ENCODE measurements at regions not wholly inside any gene's neighbourhood (a gene's known extent, or its start where the extent isn't known, plus 50 kb on each side); places are given as distances from the start of the nearest gene placed in this dataset.

DNA sequence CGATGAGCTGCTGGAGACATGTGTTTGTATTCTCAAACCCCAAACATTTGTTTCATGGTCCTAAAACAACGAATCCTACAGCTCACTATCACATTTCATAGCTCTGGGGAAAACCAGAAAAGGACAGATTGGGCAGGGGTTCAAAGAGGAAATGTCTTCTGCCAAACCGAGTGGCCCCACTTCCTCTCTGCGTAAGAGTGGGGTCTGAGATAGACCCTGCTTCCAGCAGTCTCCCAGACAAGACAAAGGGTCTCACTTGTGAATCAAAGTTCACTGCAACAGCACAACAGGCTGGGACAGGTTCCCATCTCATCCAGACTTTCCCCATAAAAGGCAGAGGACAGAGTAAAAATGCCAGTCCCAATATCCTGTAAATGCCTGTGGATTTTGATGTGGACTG lies 276.2 kb upstream of the SLC24A2 start:
- peak overlapping the region; percentile 63 for H3K4me2 ChIP-seq (ENCODE audit: low read length)
- no peaks in the 10 kb centered on the region for H3K79me2 ChIP-seq (ENCODE audit: insufficient read depth, low read depth, low read length)
- peak; percentile 8 for DNase-seq (ENCODE audit: low spot score)
- BruUV-seq (replicated peaks), result no TSS peak
- no peaks in the 10 kb centered on the region for H4K20me1 ChIP-seq (ENCODE audit: insufficient read depth, low read length)
- H3K4me1 ChIP-seq (ENCODE audit: insufficient read depth, low read length, poor library complexity, severe bottlenecking), result peaks cover 28% of the 10 kb centered on the region
- POLR2A ChIA-PET, result interaction anchor here (0.9 to 2.7 kb wide), 6 partner anchors 9 to 310 kb away, joined by 3 to 12 read pairs (median 4); no protein-coding TSS in a partner anchor
- no peaks in the 10 kb centered on the region for H3K36me3 ChIP-seq (ENCODE audit: insufficient read depth, low read length)
- CTCF ChIA-PET (ENCODE audit: unreplicated experiment), result no interaction called here
- H2AFZ ChIP-seq (ENCODE audit: low read length), result peak overlapping the region; percentile 78
- no peak overlapping the region for H3K4me3 ChIP-seq (ENCODE audit: low read depth, low read length, poor library complexity, severe bottlenecking)
- intact Hi-C loops (cut with micrococcal nuclease; ENCODE audit: unreplicated experiment), result loop anchor here (10.0 kb wide), 1 partner anchor 180 kb away; no protein-coding TSS in a partner anchor
- H3K9me3 ChIP-seq (ENCODE audit: low read length), result no peaks in the 10 kb centered on the region
- no peaks in the 10 kb centered on the region for H3K9me2 ChIP-seq (ENCODE audit: insufficient read depth, low read length)
- peak overlapping the region; percentile 67 for H3K27ac ChIP-seq (ENCODE audit: low read depth, low read length, poor library complexity, severe bottlenecking)
- TF ChIP-seq, protein P1, sequence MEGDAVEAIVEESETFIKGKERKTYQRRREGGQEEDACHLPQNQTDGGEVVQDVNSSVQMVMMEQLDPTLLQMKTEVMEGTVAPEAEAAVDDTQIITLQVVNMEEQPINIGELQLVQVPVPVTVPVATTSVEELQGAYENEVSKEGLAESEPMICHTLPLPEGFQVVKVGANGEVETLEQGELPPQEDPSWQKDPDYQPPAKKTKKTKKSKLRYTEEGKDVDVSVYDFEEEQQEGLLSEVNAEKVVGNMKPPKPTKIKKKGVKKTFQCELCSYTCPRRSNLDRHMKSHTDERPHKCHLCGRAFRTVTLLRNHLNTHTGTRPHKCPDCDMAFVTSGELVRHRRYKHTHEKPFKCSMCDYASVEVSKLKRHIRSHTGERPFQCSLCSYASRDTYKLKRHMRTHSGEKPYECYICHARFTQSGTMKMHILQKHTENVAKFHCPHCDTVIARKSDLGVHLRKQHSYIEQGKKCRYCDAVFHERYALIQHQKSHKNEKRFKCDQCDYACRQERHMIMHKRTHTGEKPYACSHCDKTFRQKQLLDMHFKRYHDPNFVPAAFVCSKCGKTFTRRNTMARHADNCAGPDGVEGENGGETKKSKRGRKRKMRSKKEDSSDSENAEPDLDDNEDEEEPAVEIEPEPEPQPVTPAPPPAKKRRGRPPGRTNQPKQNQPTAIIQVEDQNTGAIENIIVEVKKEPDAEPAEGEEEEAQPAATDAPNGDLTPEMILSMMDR (conservative IDR thresholded peaks at IDR 0.05; ENCODE audit: low read length), result no peak
- TF ChIP-seq EZH2phosphoT487 (IDR thresholded peaks at IDR 0.05; ENCODE audit: borderline replicate concordance, low read depth, low read length), result no peak

DNA sequence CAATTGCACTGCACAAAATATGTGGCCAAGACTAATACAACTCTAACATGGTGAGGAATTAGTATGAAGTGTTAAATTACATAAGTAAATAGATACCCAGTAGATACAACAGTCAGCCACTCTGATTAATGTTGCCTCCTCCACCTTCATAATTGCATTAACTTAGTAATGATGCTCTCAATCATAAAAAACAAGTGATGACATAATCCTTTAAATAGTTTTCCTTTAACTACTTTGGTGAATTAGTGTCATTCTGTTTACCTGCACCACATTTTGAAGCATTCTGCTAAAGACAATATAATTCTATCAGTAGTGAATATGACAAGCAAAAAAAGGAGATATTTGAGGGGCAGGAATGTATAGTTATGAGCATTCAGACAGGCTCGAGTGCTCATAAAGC lies 265.9 kb upstream of the SLC24A2 start:
- no peaks in the 10 kb centered on the region for H4K20me1 ChIP-seq (ENCODE audit: insufficient read depth, low read length)
- H2AFZ ChIP-seq (ENCODE audit: low read length), result no peak overlapping the region
- H3K9me2 ChIP-seq (ENCODE audit: insufficient read depth, low read length), result no peaks in the 10 kb centered on the region
- no TSS peak for BruUV-seq (replicated peaks)
- H3K9me3 ChIP-seq (ENCODE audit: low read length), result no peaks in the 10 kb centered on the region
- no peak overlapping the region for H3K4me3 ChIP-seq (ENCODE audit: low read depth, low read length, poor library complexity, severe bottlenecking)
- TF ChIP-seq, protein P1 (conservative IDR thresholded peaks at IDR 0.05; ENCODE audit: low read length), result no peak
- no peak for TF ChIP-seq EZH2phosphoT487 (IDR thresholded peaks at IDR 0.05; ENCODE audit: borderline replicate concordance, low read depth, low read length)
- no peaks in the 10 kb centered on the region for H3K4me1 ChIP-seq (ENCODE audit: insufficient read depth, low read length, poor library complexity, severe bottlenecking)
- no peak overlapping the region for H3K27ac ChIP-seq (ENCODE audit: low read depth, low read length, poor library complexity, severe bottlenecking)
- POLR2A ChIA-PET, result interaction anchor here (0.6 to 1.1 kb wide), 2 partner anchors 28 to 558 kb away, joined by 3 to 4 read pairs; no protein-coding TSS in a partner anchor
- DNase-seq (ENCODE audit: low spot score), result no peak
- CTCF ChIA-PET (ENCODE audit: unreplicated experiment), result interaction anchor here (0.6 kb wide), 1 partner anchor 19 kb away, joined by 3 read pairs; no protein-coding TSS in a partner anchor
- intact Hi-C loops (cut with micrococcal nuclease; ENCODE audit: unreplicated experiment), result no loop called here
- H3K36me3 ChIP-seq (ENCODE audit: insufficient read depth, low read length), result no peaks in the 10 kb centered on the region
- no peak overlapping the region for H3K4me2 ChIP-seq (ENCODE audit: low read length)
- H3K79me2 ChIP-seq (ENCODE audit: insufficient read depth, low read depth, low read length), result no peaks in the 10 kb centered on the region

DNA sequence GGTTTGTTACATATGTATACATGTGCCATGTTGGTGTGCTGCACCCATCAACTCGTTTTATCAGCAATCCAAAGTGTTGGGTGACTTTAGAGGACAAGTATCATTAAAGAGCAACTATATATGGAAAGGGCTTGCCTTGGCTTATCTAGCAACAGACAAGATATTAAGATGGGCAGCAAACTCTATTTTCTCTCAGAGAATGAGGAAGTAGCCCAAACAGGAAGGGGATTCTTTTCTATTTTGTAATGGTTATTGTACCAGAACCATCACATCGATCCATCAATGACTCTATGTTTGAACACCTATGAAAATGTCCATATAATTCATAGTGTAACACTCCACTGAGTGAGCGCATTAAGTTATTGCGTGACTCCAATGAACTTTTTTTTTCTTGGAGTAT lies 260.1 kb upstream of the SLC24A2 start:
- no peak overlapping the region for H3K27ac ChIP-seq (ENCODE audit: low read depth, low read length, poor library complexity, severe bottlenecking)
- ChIA-PET POLR2A (interaction anchor here (0.8 to 1.1 kb wide), 4 partner anchors 8 to 17 kb away, joined by 3 to 4 read pairs (median 3); no protein-coding TSS in a partner anchor), CTCF (ENCODE audit: unreplicated experiment) (no interaction called here)
- no TSS peak for BruUV-seq (replicated peaks)
- peak overlapping the region; percentile 45; the same call in 1 of the 2 replicates for H3K4me2 ChIP-seq (ENCODE audit: low read length)
- intact Hi-C loops (cut with micrococcal nuclease; ENCODE audit: unreplicated experiment), result no loop called here
- no peaks in the 10 kb centered on the region for H3K9me2 ChIP-seq (ENCODE audit: insufficient read depth, low read length)
- H3K36me3 ChIP-seq (ENCODE audit: insufficient read depth, low read length), result no peaks in the 10 kb centered on the region
- peak overlapping the region; percentile 9 for H3K4me3 ChIP-seq (ENCODE audit: low read depth, low read length, poor library complexity, severe bottlenecking)
- H3K4me1 ChIP-seq (ENCODE audit: insufficient read depth, low read length, poor library complexity, severe bottlenecking), result peaks cover 18% of the 10 kb centered on the region
- no peaks in the 10 kb centered on the region for H3K9me3 ChIP-seq (ENCODE audit: low read length)
- DNase-seq (ENCODE audit: low spot score), result peak; percentile 45
- H4K20me1 ChIP-seq (ENCODE audit: insufficient read depth, low read length), result no peaks in the 10 kb centered on the region
- TF ChIP-seq, protein P1 (conservative IDR thresholded peaks at IDR 0.05; ENCODE audit: low read length), result no peak
- TF ChIP-seq EZH2phosphoT487 (IDR thresholded peaks at IDR 0.05; ENCODE audit: borderline replicate concordance, low read depth, low read length), result no peak
- H2AFZ ChIP-seq (ENCODE audit: low read length), result peak overlapping the region; percentile 76
- H3K79me2 ChIP-seq (ENCODE audit: insufficient read depth, low read depth, low read length), result no peaks in the 10 kb centered on the region

Measured in OCI-LY7 (cell line).